IPS DF 4.7 (cell line): ENCODE measurements at regions not wholly inside any gene's neighbourhood (a gene's known extent, or its start where the extent isn't known, plus 50 kb on each side); places are given as distances from the start of the nearest gene placed in this dataset.
"Not testable (repeated sequence)": the region's sequence is repeated elsewhere in the genome, so short reads cannot be mapped to it uniquely, and the experiment has no call there.

Experiments used
- DNase-seq: peaks from one replicate; pipeline ENCODE4 v3.0.0-alpha.2; 2013; ENCODE audit warnings: low spot score; ENCODE audit errors: extremely low read depth

GRCh38 chr4:174069848-174070330, 213.6 kb downstream of the FBXO8 start:
- DNase-seq = no peak

GRCh38 chr4:174066611-174067205, 216.8 kb downstream of the FBXO8 start:
- DNase-seq = no peak

DNA sequence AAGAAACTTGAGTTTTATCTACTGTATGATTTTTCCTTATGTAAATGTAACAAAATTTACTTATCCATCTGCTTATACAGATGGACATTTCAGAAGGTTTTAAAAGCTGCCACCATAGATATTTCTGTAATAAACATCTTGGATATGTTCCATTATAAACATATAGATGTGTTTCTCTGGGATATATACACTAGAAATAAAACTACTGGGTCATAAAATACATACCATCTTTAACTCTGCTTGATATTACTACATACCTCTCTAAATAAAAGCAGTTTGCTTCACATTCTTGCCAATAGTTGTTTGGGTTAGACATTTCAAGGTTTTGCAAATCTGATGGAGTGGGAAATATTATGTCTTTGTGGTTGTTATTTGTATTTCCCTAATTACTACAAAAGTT, 220.6 kb downstream of the FBXO8 start:
- DNase-seq = no peak

DNA sequence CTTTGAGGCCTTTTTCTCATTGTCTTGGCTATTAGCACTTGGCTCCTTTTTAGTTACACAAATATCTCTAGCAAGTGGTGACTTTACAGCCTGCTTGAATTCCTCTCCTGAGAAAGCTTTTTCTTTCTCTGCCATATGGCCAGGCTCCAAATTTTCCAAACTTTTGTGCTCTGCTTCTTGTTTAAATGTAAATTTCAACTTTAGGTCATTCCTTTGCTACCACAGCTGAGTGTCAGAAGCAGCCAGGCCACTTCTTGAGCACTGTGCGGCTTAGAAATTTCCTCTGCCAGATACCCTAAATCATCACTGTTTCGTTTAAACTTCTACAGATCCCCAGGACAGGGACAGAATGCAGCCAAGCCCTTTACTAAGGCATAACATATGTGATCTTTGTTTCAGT, 222.4 kb downstream of the FBXO8 start:
- no peak for DNase-seq

DNA sequence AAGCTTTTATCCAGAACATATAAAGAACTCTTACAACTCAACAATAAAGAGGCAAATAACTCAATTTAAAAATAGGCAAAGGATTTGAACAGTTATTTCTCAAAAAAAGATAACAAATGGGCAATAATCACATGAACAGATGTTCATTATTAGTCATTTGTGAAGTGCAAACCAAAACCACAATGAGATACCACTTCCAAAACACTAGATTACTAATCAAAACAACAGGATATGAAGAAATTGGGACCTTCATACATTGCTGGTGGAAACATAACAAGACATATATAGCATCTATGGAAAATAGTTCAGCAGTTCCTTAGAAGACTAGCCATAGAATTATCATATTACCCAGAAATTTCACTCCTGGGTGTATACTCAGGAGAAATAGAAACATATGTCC, 224.6 kb downstream of the FBXO8 start:
- no peak for DNase-seq

DNA sequence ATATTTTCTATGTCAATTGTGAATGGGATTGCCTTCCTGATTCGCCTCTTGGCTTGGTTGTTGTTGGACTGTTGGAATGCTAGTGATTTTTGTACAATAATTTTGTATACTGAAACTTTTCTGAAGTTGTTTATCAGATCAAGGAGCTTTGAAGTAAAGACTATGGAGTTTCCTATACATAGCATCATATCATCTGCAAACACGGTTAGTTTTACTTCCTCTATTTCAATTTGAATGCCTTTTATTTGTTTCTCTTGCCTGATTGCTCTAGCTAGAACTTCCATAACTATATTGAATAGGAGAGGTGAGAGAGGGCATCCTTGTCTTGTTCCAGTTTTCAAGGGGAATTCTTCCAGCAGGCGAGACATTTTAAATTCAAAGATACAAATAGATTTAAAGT, 226.5 kb downstream of the FBXO8 start:
- DNase-seq = no peak

DNA sequence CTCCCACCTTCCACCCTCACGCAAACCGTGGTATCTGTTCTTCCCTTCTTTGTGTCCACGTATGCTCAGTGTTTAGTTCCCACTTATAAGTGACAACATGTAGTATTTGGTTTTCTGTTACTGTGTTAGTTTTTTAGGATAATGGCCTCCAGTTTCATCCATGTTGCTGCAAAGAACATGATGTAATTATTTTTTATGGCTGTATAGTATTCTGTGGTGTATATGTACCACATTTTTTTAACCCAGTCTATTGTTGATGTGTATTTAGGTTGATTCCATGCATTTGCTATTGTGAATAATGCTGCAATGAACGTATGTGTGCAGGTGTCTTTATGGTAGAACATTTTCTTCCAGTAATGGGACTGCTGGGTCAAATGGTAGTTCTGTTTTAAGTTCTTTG, 228.1 kb downstream of the FBXO8 start:
- DNase-seq = no peak

DNA sequence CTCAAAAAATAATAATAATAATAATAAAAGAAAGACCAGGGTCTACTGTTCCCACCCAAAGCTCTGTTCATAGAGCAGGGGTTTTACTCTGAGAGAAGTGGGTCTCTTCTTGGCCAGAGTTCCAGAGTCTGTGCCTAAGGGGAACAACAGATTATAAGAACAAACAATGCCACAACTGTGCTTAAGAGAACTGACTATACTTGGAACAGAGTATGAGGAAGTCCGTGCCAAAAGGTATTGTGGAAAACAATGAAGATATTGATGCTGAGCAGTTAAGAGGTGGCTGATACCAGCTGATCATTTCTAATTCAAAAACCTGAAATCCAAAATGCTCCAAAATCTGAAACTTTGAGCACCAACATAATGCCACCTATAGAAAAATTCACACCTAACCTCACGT, 229.6 kb downstream of the FBXO8 start:
- DNase-seq = no peak

DNA sequence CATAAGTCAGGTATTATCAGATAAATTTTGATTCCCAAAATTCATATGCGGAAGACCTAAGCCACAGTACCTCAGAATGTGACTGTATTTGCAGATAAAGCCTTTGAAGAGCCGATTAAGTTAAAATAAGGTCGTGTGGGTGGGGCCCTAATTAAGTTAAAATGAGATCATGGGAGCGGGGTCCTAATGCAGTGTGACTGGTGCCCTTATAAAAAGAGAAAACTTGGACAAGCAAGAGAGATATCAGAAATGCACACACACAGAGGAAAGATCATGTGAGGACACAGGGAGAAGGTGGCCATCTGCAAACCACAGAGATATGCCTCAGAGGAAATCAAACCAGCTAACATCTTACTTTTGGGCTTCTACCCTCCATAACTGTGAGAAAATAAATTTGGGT, 236.1 kb downstream of the FBXO8 start:
- DNase-seq = no peak

DNA sequence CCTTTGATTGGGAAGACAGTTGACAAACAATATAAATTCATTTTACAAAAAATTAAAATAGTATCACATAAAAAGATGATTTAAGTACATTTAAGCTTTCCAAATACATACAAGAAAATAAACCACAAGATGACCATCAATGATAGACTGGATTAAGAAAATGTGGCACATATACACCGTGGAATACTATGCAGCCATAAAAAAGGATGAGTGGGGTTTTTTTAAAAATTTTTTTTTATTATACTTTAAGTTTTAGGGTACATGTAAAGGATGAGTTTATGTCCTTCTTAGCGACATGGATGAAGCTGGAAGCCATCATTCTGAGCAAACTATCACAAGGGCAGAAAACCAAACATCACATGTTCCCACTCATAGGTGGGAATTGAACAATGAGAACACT, 237.6 kb downstream of the FBXO8 start:
- not testable (repeated sequence) for DNase-seq

- no peak for DNase-seq
These were observed 238.1 kb downstream of the FBXO8 start for GRCh38 chr4:174045381-174045780.

DNA sequence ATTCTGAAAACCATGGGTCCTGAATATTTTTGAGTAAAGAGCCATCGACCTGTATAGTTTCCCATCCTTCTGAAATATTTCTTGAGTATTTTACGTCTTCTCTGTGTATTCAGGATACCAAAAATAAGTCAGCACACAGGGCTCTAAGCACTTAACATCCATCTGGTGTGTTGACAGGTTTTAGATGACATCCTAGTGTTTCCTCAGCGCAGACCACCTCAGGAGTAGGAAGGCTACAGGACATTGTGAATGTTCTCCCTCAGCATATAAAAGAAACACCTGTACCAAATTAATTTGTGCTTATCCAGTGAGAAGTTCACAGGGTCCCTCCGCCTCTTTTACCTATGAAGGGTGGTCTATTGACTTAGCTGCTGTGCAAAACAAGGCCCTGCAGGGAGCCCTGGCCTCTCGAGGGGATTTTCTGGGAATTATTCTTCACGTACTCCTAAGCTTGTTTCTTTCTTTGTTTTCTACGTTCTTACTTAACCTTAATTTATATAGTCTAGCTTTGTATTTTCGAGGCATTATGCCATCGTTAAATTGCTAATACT, 241.8 kb downstream of the FBXO8 start:
- no peak for DNase-seq

DNA sequence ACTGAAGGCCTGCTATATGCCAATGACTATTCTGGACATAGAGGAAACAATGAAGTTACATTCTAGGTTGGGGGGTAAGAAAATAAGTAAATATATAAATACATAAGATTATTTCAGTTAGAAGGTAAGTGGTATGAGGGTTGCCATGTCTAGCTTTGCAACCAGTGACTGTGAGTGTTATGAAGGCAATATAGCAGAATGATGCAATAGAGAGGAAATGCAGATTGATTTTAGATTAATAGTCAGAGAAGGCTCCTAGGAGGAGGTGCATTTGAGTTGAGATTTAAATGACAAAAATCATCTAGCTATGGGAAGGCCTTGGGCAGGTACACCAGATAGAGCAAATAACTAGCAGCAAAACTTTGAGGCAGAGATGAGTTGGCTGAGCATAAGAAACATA, 243.2 kb downstream of the FBXO8 start:
- DNase-seq = no peak

- DNase-seq = no peak
These were observed 245.0 kb downstream of the FBXO8 start for GRCh38 chr4:174038481-174038880.

GRCh38 chr4:174037631-174038030, 245.8 kb downstream of the FBXO8 start:
- no peak for DNase-seq

GRCh38 chr4:174037049-174037448, 246.4 kb downstream of the FBXO8 start:
- DNase-seq = no peak

GRCh38 chr4:174036576-174036975, 246.9 kb downstream of the FBXO8 start:
- DNase-seq = no peak

DNA sequence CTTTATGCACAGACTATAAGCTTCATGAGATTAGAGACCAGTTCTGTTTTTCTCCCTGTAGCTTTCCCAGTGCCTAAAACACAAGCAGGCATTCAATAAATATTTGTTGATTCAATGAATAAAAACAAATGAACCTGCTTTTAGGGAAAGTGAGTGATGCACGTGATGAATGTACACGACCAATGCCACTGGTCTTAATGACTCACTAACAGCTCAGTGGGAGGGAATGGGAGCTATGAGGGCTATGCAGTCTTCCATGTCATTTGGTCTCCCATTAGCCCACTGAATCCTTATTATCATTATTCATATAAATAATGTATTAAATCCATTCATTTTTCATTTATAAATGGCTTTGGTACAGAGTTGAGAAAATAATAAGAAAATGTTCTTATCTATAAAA, 247.4 kb downstream of the FBXO8 start:
- DNase-seq = no peak

- no peak for DNase-seq
These were observed 259.8 kb downstream of the FBXO8 start for GRCh38 chr4:174023641-174024040.

DNA sequence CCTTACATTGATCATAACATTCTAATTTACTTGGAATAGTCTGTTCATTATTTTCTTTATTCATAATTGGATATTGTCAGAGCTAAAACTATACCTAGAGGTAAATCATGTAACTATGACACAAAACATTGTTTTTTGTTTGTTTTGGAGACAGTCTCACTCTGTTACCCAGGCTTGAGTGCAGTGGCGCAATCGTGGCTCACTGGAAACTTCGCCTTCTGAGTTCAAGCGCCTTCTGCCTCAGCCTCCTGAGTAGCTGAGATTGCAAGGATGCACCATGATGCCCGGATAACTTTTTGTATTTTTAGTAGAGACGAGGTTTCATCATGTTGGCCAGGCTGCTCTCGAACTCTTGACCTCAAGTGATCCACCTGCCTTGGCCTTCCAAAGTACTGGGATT, 265.2 kb downstream of the FBXO8 start:
- no peak for DNase-seq

DNA sequence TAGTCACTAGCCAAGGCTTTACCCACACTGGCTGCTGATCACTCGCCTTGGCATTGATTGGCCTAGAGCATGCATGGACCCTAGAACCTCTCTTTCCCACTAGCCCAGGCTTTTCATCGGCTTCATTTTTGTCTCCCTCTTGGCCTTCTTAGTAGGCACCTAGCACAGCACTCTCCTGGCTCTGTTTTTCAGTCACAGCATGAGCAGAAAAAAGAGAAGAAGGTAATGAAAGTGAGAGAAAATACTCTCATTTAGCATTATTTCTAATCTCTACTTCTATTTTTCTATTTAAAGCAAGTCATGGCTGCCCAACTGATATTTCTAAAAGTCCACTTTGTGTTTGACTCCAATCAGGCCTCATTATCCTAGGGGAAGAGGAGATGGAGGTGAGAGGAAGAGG, 267.2 kb downstream of the FBXO8 start:
- no peak for DNase-seq

DNA sequence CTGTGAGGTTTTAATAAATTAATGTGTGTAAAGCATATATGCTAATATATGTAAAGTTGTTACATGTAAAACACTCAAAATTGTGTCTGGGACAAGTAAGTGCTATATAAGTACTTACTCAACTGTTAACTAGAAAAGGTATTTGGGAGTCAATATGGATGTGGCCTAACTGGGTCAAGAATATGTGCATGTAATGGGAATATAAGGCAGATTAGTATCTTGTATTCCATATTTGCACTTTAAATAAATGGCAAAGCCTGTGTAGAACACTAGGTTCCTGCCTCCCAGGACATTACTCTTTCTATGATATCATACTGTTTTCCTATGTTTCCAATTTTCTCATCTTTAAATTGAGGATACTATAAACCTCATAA, 270.6 kb downstream of the FBXO8 start:
- no peak for DNase-seq

- DNase-seq = no peak
These were observed 271.2 kb downstream of the FBXO8 start for GRCh38 chr4:174012135-174012885.
